Activated CD8-positive, alpha-beta T cell treated with anti-CD3 and anti-CD28 coated beads for 36 hours (primary cell): ENCODE measurements at regions not wholly inside any gene's neighbourhood (a gene's known extent, or its start where the extent isn't known, plus 50 kb on each side); places are given as distances from the start of the nearest gene placed in this dataset.

Experiments used
- ATAC-seq: fragments of 200-7000 bp; cut with Tn5 transposase; one replicate; pipeline ENCODE4 v1.10.0; 2021; ENCODE audit warnings: mild to moderate bottlenecking, moderate library complexity
- CTCF ChIA-PET: fragments of 350-600 bp; sonication (Branson Sonifier 250); formaldehyde crosslinking; loops from one replicate; lab custom pipeline; 2021; ENCODE audit warnings: antibody characterized with exemption; lab: Charles Lee
- POLR2A ChIA-PET: fragments of 350-600 bp; sonication (Branson Sonifier 250); formaldehyde crosslinking; loops from one replicate; lab custom pipeline; 2021; ENCODE audit warnings: antibody characterized with exemption; lab: Charles Lee
- DNase-seq: peaks from one replicate; pipeline ENCODE4 v3.0.0-alpha.2; 2020
- H3K27ac Mint-ChIP-seq: one replicate; pipeline ENCODE4 v1.8.0; 2021; ENCODE audit warnings: mild to moderate bottlenecking, mixed read lengths
- H3K27me3 Mint-ChIP-seq: one replicate; pipeline ENCODE4 v1.8.0; 2021; ENCODE audit warnings: mixed read lengths
- H3K36me3 Mint-ChIP-seq: one replicate; pipeline ENCODE4 v1.8.0; 2021; ENCODE audit warnings: low read depth, mixed read lengths
- H3K4me1 Mint-ChIP-seq: one replicate; pipeline ENCODE4 v1.8.0; 2021; ENCODE audit warnings: low read depth, mixed read lengths
- H3K4me3 Mint-ChIP-seq: one replicate; pipeline ENCODE4 v1.8.0; 2021; ENCODE audit warnings: mild to moderate bottlenecking, moderate library complexity, mixed read lengths
- H3K9me3 Mint-ChIP-seq: one replicate; pipeline ENCODE4 v1.8.0; 2021; ENCODE audit warnings: mixed read lengths
- CTCF ChIP-seq: fragments of 200-600 bp; IDR thresholded peaks from one replicate; pipeline ENCODE4 v1.8.0; 2022; ENCODE audit warnings: antibody characterized with exemption, mild to moderate bottlenecking
- intact Hi-C: fragments of 100-400 bp; cut with micrococcal nuclease; formaldehyde crosslinking; loops from one replicate; pipeline ENCODE4 v1.10.0; 2022

- TF ChIP-seq CTCF = no peak
- Mint-ChIP-seq H3K9me3 (no peaks in the 10 kb centered on the region), H3K27ac (no peak overlapping the region), H3K4me1 (no peaks in the 10 kb centered on the region), H3K36me3 (no peaks in the 10 kb centered on the region), H3K27me3 (peaks cover 2% of the 10 kb centered on the region), H3K4me3 (no peak overlapping the region)
- ChIA-PET CTCF (interaction anchor here (0.5 kb wide), 1 partner anchor 785 kb away, joined by 3 read pairs; no protein-coding TSS in a partner anchor), POLR2A (no interaction called here)
- intact Hi-C loops = no loop called here
- ATAC-seq (no peak), DNase-seq (no peak)
Observed at GRCh38 chr13:22262001-22262885, 591.4 kb downstream of the FGF9 start.

GRCh38 chr13:22263185-22263584 lies 592.3 kb downstream of the FGF9 start:
- Mint-ChIP-seq H3K27me3 (peaks cover 2% of the 10 kb centered on the region), H3K36me3 (no peaks in the 10 kb centered on the region), H3K27ac (no peak overlapping the region), H3K4me3 (no peak overlapping the region), H3K4me1 (no peaks in the 10 kb centered on the region), H3K9me3 (no peaks in the 10 kb centered on the region)
- no peak for DNase-seq
- intact Hi-C loops = no loop called here
- ChIA-PET POLR2A (no interaction called here), CTCF (no interaction called here)
- no peak for TF ChIP-seq CTCF
- no peak for ATAC-seq

- intact Hi-C loops = no loop called here
- Mint-ChIP-seq H3K27me3 (peaks cover 2% of the 10 kb centered on the region), H3K4me1 (no peaks in the 10 kb centered on the region), H3K4me3 (no peak overlapping the region), H3K36me3 (no peaks in the 10 kb centered on the region), H3K27ac (no peak overlapping the region), H3K9me3 (no peaks in the 10 kb centered on the region)
- CTCF ChIA-PET = no interaction called here
- ATAC-seq (no peak), DNase-seq (no peak)
- TF ChIP-seq CTCF = no peak
- POLR2A ChIA-PET = no interaction called here
Observed at GRCh38 chr13:22265563-22265962, 594.7 kb downstream of the FGF9 start.

- ATAC-seq (no peak), DNase-seq (no peak)
- Mint-ChIP-seq H3K27ac (no peak overlapping the region), H3K36me3 (no peaks in the 10 kb centered on the region), H3K27me3 (peaks cover 2% of the 10 kb centered on the region), H3K9me3 (no peaks in the 10 kb centered on the region), H3K4me3 (no peak overlapping the region), H3K4me1 (peaks cover 3% of the 10 kb centered on the region)
- ChIA-PET CTCF (interaction anchor here (1.4 kb wide), 1 partner anchor 8 kb away, joined by 3 read pairs; no protein-coding TSS in a partner anchor), POLR2A (no interaction called here)
- intact Hi-C loops = loop anchor here (10.0 kb wide), 1 partner anchor 636 kb away; no protein-coding TSS in a partner anchor
- no peak for TF ChIP-seq CTCF
Observed at GRCh38 chr13:22270881-22271280, 600.0 kb downstream of the FGF9 start.

- H3K4me1 Mint-ChIP-seq = peaks cover 3% of the 10 kb centered on the region
- POLR2A ChIA-PET = no interaction called here
- H3K4me3 Mint-ChIP-seq = no peak overlapping the region
- DNase-seq (no peak), ATAC-seq (no peak)
- no peaks in the 10 kb centered on the region for H3K36me3 Mint-ChIP-seq
- intact Hi-C loops = loop anchor here (10.0 kb wide), 1 partner anchor 637 kb away; no protein-coding TSS in a partner anchor
- no peaks in the 10 kb centered on the region for H3K27me3 Mint-ChIP-seq
- no peaks in the 10 kb centered on the region for H3K9me3 Mint-ChIP-seq
- no peak for TF ChIP-seq CTCF
- no peak overlapping the region for H3K27ac Mint-ChIP-seq
- CTCF ChIA-PET = no interaction called here
Observed at GRCh38 chr13:22271903-22272302, 601.0 kb downstream of the FGF9 start.
